MM.1S (cell line): ENCODE measurements at regions not wholly inside any gene's neighbourhood (a gene's known extent, or its start where the extent isn't known, plus 50 kb on each side); places are given as distances from the start of the nearest gene placed in this dataset.
"Not testable (repeated sequence)": the region's sequence is repeated elsewhere in the genome, so short reads cannot be mapped to it uniquely, and the experiment has no call there.

Experiments
- DNase-seq: peaks from one replicate; pipeline ENCODE4 v3.0.0-alpha.2; 2015
- H2AFZ ChIP-seq: fragments of 300-600 bp; sonication (generic); 2 replicates; pipeline ENCODE4 v1.6.0; 2016; ENCODE audit warnings: antibody characterized with exemption, low read length
- H3F3A ChIP-seq: fragments of 300-600 bp; sonication (generic); 2 replicates; pipeline ENCODE4 v1.6.1; 2016; ENCODE audit warnings: mild to moderate bottlenecking, antibody characterized with exemption, low read length, moderate library complexity, mixed read lengths; ENCODE audit not compliant: insufficient read depth
- H3K27ac ChIP-seq: fragments of 300-600 bp; sonication (generic); 2 replicates; pipeline ENCODE4 v1.5.1; 2016; ENCODE audit warnings: mild to moderate bottlenecking, low read length
- H3K27me3 ChIP-seq: fragments of 300-600 bp; sonication (generic); replicated peaks from 2 replicates; pipeline ENCODE4 v1.6.0; 2016; ENCODE audit warnings: low read length; ENCODE audit not compliant: insufficient read depth
- H3K36me3 ChIP-seq: fragments of 300-600 bp; sonication (generic); replicated peaks from 2 replicates; pipeline ENCODE4 v1.6.1; 2016; ENCODE audit warnings: mild to moderate bottlenecking, low read length, mixed read lengths; ENCODE audit not compliant: insufficient read depth
- H3K4me1 ChIP-seq: fragments of 300-600 bp; sonication (generic); 2 replicates; pipeline ENCODE4 v1.6.1; 2016; ENCODE audit warnings: low read length, mixed read lengths
- H3K4me2 ChIP-seq: fragments of 300-600 bp; sonication (generic); 2 replicates; pipeline ENCODE4 v1.6.0; 2016; ENCODE audit warnings: low read depth, low read length
- H3K4me3 ChIP-seq: fragments of 300-600 bp; sonication (generic); 2 replicates; pipeline ENCODE4 v1.5.1; 2016; ENCODE audit warnings: low read length, mixed read lengths
- H3K79me2 ChIP-seq: fragments of 300-600 bp; sonication (generic); 2 replicates; pipeline ENCODE4 v1.6.1; 2016; ENCODE audit warnings: mixed run types, low read length, mixed read lengths
- H3K9ac ChIP-seq: fragments of 300-600 bp; sonication (generic); 2 replicates; pipeline ENCODE4 v1.6.1; 2016; ENCODE audit warnings: low read length, mixed read lengths
- H3K9me2 ChIP-seq: fragments of 300-600 bp; sonication (generic); replicated peaks from 2 replicates; pipeline ENCODE4 v1.6.1; 2016; ENCODE audit warnings: mild to moderate bottlenecking, low read length, mixed read lengths; ENCODE audit not compliant: insufficient read depth
- H3K9me3 ChIP-seq: fragments of 300-600 bp; sonication (generic); replicated peaks from 2 replicates; pipeline ENCODE4 v1.6.1; 2016; ENCODE audit warnings: mild to moderate bottlenecking, low read length, mixed read lengths; ENCODE audit not compliant: insufficient read depth
- H4K20me1 ChIP-seq: fragments of 300-600 bp; sonication (generic); 2 replicates; pipeline ENCODE4 v1.6.1; 2016; ENCODE audit warnings: mild to moderate bottlenecking, low read length, moderate library complexity, mixed read lengths; ENCODE audit not compliant: insufficient read depth
- CTCF ChIP-seq: fragments of 300-600 bp; sonication (generic); IDR thresholded peaks from 2 replicates; pipeline ENCODE4 v1.5.1; 2016; ENCODE audit warnings: antibody characterized with exemption, low read length, mixed read lengths
- EZH2 ChIP-seq: fragments of 300-600 bp; sonication (generic); optimal IDR thresholded peaks from 2 replicates; pipeline ENCODE3; 2017; ENCODE audit warnings: low read depth, mild to moderate bottlenecking, antibody characterized with exemption, low read length, mixed read lengths
- EZH2phosphoT487 ChIP-seq: fragments of 300-600 bp; sonication (generic); IDR thresholded peaks from 2 replicates; pipeline ENCODE4 v1.6.1; 2018; ENCODE audit warnings: antibody characterized with exemption, low read length

GRCh38 chr9:2387166-2387565, 234.4 kb upstream of the VLDLR start:
- Histone ChIP-seq H3K27ac (no peak overlapping the region), H3K9me2 (no peaks in the 10 kb centered on the region), H4K20me1 (no peaks in the 10 kb centered on the region), H3K27me3 (no peaks in the 10 kb centered on the region), H2AFZ (no peak overlapping the region), H3K9ac (no peak overlapping the region), H3K4me1 (no peaks in the 10 kb centered on the region), H3K9me3 (no peaks in the 10 kb centered on the region), H3K79me2 (no peaks in the 10 kb centered on the region), H3K4me3 (no peak overlapping the region), H3K4me2 (no peak overlapping the region), H3K36me3 (no peaks in the 10 kb centered on the region), H3F3A (no peaks in the 10 kb centered on the region)
- DNase-seq: no peak
- TF ChIP-seq EZH2phosphoT487 (no peak), CTCF (no peak), EZH2 (no peak)

DNA sequence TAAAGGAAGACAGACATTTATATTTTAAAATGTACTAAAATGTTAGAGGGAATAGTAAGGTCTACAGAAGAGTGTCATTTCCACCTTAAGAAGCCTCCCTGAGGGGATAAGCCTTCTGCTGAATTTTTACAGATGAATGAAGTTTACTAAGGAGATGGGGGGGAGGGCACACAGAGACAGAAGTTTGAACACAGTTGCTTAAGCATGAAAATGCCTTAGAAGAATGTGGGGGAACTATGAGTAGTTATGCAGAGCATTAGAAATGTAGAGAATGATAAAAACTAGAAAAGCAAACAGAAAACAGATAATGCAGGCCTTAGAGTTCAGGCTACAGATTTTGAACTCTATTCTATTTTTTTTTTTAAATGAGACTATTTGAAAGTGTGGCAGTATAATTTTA, 232.2 kb upstream of the VLDLR start:
- Histone ChIP-seq H3K27ac (no peak overlapping the region), H3K36me3 (no peaks in the 10 kb centered on the region), H3K9me2 (no peaks in the 10 kb centered on the region), H3K27me3 (no peaks in the 10 kb centered on the region), H4K20me1 (no peaks in the 10 kb centered on the region), H3K9ac (no peak overlapping the region), H3F3A (no peaks in the 10 kb centered on the region), H3K9me3 (no peaks in the 10 kb centered on the region), H3K4me1 (no peaks in the 10 kb centered on the region), H2AFZ (no peak overlapping the region), H3K79me2 (no peaks in the 10 kb centered on the region), H3K4me2 (no peak overlapping the region), H3K4me3 (no peak overlapping the region)
- no peak for DNase-seq
- TF ChIP-seq CTCF: no peak
- TF ChIP-seq EZH2: no peak
- TF ChIP-seq EZH2phosphoT487: no peak

GRCh38 chr9:2390028-2390427, 231.6 kb upstream of the VLDLR start:
- Histone ChIP-seq H3K4me3 (no peak overlapping the region), H2AFZ (no peak overlapping the region), H3K9me3 (no peaks in the 10 kb centered on the region), H3K27ac (no peak overlapping the region), H3F3A (no peaks in the 10 kb centered on the region), H3K9me2 (no peaks in the 10 kb centered on the region), H3K36me3 (no peaks in the 10 kb centered on the region), H4K20me1 (no peaks in the 10 kb centered on the region), H3K4me2 (no peak overlapping the region), H3K79me2 (no peaks in the 10 kb centered on the region), H3K4me1 (no peaks in the 10 kb centered on the region), H3K9ac (no peak overlapping the region), H3K27me3 (no peaks in the 10 kb centered on the region)
- TF ChIP-seq EZH2: no peak
- TF ChIP-seq CTCF: no peak
- TF ChIP-seq EZH2phosphoT487: no peak
- DNase-seq: no peak

DNA sequence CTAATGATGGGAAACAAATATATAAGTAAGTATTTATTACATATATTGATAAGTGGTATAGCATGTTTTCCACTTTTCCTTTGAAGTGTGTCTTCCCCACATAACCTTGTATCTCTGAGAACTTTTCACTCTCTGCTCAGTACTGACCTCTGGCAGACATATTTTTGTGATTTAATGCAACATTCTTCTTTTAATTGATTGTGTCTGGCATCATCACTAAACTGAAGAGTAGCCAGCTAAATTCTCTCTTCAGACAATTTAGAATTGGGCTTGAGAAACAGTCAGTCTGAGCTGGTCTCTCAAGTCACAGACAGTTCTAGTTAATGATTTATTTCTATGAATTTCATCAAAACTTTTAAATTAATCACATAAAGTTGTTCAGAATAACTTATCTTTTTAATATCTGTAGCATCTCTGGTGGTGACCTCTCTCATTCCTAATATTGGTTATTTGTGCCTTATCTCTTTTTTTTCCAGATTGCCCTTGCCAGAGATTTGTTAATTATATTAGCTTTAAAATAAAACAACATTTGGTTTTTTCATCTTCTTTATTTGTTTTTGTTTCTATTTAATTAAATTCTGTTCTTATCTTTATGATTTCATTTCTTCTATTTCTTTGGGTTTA, 230.0 kb upstream of the VLDLR start:
- not testable (repeated sequence) for DNase-seq, H4K20me1 ChIP-seq, H3K36me3 ChIP-seq, H3K4me2 ChIP-seq, H3K4me3 ChIP-seq, H3K9me2 ChIP-seq, H3K27ac ChIP-seq, H3F3A ChIP-seq, H3K9ac ChIP-seq, H2AFZ ChIP-seq, H3K79me2 ChIP-seq, H3K9me3 ChIP-seq, H3K27me3 ChIP-seq, H3K4me1 ChIP-seq

GRCh38 chr9:2394087-2394741, 227.4 kb upstream of the VLDLR start:
- H3K9me3 ChIP-seq, H3K4me2 ChIP-seq, H3F3A ChIP-seq, DNase-seq, H3K27ac ChIP-seq, H3K9me2 ChIP-seq, H3K4me1 ChIP-seq, H2AFZ ChIP-seq, H3K9ac ChIP-seq, H3K79me2 ChIP-seq, H4K20me1 ChIP-seq, H3K27me3 ChIP-seq, H3K4me3 ChIP-seq, H3K36me3 ChIP-seq: not testable (repeated sequence)
